ENCODE measurements at regions not wholly inside any gene's neighbourhood (a gene's known extent, or its start where the extent isn't known, plus 50 kb on each side); places are given as distances from the start of the nearest gene placed in this dataset.
"Not testable (repeated sequence)": the region's sequence is repeated elsewhere in the genome, so short reads cannot be mapped to it uniquely, and the experiment has no call there.

- DNase-seq: peak; percentile 7
These were observed 173.1 kb upstream of the ID2 start for GRCh38 chr2:8508766-8509165.

- no peak for DNase-seq
These were observed 172.2 kb upstream of the ID2 start for GRCh38 chr2:8509621-8510020.

GRCh38 chr2:8510055-8510454 lies 171.8 kb upstream of the ID2 start:
- not testable (repeated sequence) for DNase-seq

- DNase-seq: no peak
These were observed 171.3 kb upstream of the ID2 start for GRCh38 chr2:8510519-8510918.

GRCh38 chr2:8511868-8512612 lies 169.8 kb upstream of the ID2 start:
- DNase-seq: no peak

- no peak for DNase-seq
These were observed 168.1 kb upstream of the ID2 start for GRCh38 chr2:8513601-8514273.

GRCh38 chr2:8514274-8514662 lies 167.6 kb upstream of the ID2 start:
- DNase-seq: no peak

GRCh38 chr2:8514796-8515758 lies 166.8 kb upstream of the ID2 start:
- DNase-seq: no peak

- DNase-seq: no peak
These were observed 165.9 kb upstream of the ID2 start for GRCh38 chr2:8515864-8516533.

- DNase-seq: no peak
These were observed 163.9 kb upstream of the ID2 start for GRCh38 chr2:8517850-8518498.

- DNase-seq: no peak
These were observed 162.7 kb upstream of the ID2 start for GRCh38 chr2:8518979-8519668.

- no peak for DNase-seq
These were observed 161.0 kb upstream of the ID2 start for GRCh38 chr2:8520791-8521344.

GRCh38 chr2:8522687-8523086 lies 159.2 kb upstream of the ID2 start:
- no peak for DNase-seq

GRCh38 chr2:8524388-8524787 lies 157.5 kb upstream of the ID2 start:
- DNase-seq: no peak

GRCh38 chr2:8524823-8525222 lies 157.0 kb upstream of the ID2 start:
- no peak for DNase-seq

- no peak for DNase-seq
These were observed 156.6 kb upstream of the ID2 start for GRCh38 chr2:8525236-8525581.

GRCh38 chr2:8525582-8526402 lies 156.1 kb upstream of the ID2 start:
- DNase-seq: no peak

GRCh38 chr2:8526403-8526696 lies 155.5 kb upstream of the ID2 start:
- DNase-seq: no peak

GRCh38 chr2:8527031-8527430 lies 154.8 kb upstream of the ID2 start:
- DNase-seq: no peak

GRCh38 chr2:8527676-8528075 lies 154.2 kb upstream of the ID2 start:
- no peak for DNase-seq

- no peak for DNase-seq
These were observed 153.0 kb upstream of the ID2 start for GRCh38 chr2:8528863-8529262.
